NCI-H2107 (cell line): ENCODE measurements at regions not wholly inside any gene's neighbourhood (a gene's known extent, or its start where the extent isn't known, plus 50 kb on each side); places are given as distances from the start of the nearest gene placed in this dataset.
"Not testable (repeated sequence)": the region's sequence is repeated elsewhere in the genome, so short reads cannot be mapped to it uniquely, and the experiment has no call there.

Experiments used
- DNase-seq: peaks from one replicate; lab custom pipeline; 2025; lab: John Stamatoyannopoulos, UW

GRCh38 chr6:80407976-80408375, 301.5 kb downstream of the BCKDHB start:
- not testable (repeated sequence) for DNase-seq

- no peak for DNase-seq
These were observed 298.4 kb downstream of the BCKDHB start for GRCh38 chr6:80404889-80405288.

GRCh38 chr6:80403365-80403764, 296.9 kb downstream of the BCKDHB start:
- no peak for DNase-seq

- no peak for DNase-seq
These were observed 295.8 kb downstream of the BCKDHB start for GRCh38 chr6:80402266-80402665.
